Embryonic facial prominence (tissue), 1 donor: ENCODE measurements at regions not wholly inside any gene's neighbourhood (a gene's known extent, or its start where the extent isn't known, plus 50 kb on each side); places are given as distances from the start of the nearest gene placed in this dataset.
"Not testable (repeated sequence)": the region's sequence is repeated elsewhere in the genome, so short reads cannot be mapped to it uniquely, and the experiment has no call there.

Experiments used
- DNase-seq: peaks from one replicate; pipeline ENCODE4 v3.0.0-alpha.2; 2016; ENCODE audit errors: extremely low spot score

GRCh38 chr11:41519696-41520095, 60.2 kb upstream of the LRRC4C start:
- DNase-seq = no peak

GRCh38 chr11:41522391-41522790, 62.9 kb upstream of the LRRC4C start:
- no peak for DNase-seq

- DNase-seq = no peak
These were observed 63.6 kb upstream of the LRRC4C start for GRCh38 chr11:41522899-41523672.

- DNase-seq = no peak
These were observed 68.1 kb upstream of the LRRC4C start for GRCh38 chr11:41527530-41527929.

- no peak for DNase-seq
These were observed 73.0 kb upstream of the LRRC4C start for GRCh38 chr11:41532413-41532812.

DNA sequence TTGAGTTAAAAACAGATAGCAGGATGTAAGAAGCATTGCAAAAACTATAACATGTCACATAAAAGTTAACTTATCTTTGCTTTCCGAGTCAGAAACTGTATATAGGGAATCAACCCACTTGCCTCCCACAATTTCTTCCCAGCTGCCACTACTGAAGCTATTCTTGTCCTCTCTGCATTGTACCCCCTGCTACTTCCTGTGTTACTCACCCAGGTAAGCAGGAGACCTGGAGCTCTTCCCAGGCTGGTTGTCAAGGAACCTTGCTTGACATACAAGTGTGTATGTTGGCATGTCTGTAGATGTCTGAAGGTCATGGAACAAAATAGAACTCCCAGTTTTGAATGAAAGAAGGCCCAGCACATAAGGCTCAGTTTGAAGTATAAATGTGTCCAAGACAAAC, 74.3 kb upstream of the LRRC4C start:
- DNase-seq = no peak

DNA sequence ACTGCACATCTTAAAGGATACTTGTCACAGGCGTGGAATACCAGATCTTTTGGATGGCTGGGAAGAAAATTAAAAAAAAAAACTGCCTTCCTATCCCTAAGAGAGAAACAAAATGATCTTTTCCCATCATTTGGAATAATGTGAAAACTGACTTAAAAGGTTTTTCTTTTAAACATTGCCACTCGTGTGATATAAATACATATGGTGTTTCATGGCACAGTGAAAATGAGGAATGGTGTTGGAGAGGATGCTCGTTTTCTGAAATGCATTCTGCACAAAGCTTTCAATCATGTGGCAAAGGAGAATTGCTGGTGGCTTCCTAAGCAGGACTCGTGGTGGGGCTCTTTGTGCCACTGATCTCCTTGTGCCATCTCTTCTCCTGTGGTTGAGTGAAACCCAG, 74.9 kb upstream of the LRRC4C start:
- DNase-seq = no peak

GRCh38 chr11:41534861-41535260, 75.4 kb upstream of the LRRC4C start:
- no peak for DNase-seq

DNA sequence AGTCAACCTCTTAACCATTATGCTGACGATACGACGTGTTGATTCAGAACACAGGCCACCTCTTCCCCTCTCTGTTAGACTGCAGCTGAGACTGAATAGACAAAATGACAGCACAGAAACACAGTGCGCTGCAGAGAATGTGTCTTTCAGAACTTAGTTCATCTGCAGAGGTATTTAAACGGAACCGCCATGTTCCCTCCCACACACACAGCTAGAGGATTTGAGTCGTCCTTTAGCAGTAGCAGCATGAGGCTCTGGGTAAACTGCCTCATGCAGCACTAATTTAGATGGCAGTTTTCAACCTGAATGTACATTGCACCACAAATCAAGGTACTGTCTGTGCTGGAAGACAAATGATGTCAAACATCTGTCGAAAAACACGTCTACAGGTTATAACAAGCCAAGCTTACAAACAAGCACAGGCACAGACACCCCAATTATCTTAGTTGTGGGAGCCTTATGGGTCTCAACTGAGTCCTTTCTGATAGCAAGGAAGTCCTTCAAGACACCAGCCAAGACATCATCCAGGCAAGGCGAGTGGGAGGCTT, 76.6 kb upstream of the LRRC4C start:
- DNase-seq = no peak

DNA sequence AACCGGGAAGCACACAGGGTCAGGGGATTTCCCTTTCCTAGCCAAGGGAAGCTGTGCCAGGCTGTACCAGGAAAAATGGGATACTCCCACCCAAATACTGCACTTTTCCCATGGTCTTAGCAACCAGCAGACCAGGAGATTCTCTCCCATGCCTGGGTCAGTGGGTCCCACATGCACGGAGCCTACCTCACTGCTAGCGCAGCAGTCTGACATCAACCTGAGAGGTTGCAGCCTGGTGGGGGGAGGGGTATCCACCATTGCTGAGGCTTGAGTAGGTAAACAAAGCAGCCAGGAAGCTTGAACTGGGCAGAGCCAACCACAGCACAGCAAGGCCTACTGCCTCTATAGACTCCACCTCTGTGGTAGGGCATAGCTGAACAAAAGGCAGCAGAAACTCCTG, 85.5 kb upstream of the LRRC4C start:
- not testable (repeated sequence) for DNase-seq

DNA sequence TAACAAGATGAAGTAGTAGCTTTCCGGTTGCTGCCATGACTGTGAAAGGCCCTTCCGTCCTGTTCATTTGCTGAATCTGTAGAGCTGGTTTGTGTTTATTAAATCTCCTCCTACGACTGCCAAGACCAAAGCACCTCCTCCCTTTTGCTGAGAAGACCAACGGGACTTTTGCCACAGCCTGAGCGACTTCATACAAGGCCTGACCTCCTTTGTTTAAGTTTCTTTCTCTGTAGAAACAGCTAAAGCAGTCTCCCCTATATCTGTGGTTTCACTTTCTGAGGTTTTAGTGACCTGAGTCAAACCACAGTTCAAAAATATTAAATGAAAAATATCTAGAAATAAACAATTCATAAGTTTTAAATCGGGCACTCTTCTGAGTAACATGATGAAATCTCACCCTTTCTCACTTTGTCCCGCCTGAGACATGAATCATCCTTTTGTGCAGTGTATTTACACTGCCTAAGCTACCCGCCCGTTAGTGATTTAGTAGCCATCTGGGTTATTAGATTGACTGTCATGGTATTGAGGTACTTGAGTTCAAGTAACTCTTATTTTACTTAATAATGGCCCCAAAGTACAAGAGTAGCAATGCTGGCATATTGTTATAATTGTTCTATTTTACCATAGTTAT, 119.1 kb upstream of the LRRC4C start:
- no peak for DNase-seq

DNA sequence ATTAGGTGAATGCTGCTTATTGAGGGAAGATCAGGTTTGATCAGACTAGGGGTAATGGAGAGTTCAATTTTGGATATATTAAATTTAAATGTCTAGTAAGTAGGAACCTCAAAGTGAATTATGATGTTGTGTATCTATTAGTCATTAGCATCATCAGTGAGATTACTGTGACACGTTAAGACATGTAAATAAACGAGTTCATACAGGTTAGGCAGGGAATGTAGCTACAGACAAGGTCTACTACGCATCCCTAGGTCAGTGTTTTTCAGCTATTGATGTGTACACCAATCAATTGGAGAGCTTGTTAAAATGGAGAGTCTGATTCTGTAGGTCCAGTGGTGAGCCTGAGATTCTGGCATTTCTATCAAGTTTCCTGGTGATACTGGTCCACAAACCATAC, 120.1 kb upstream of the LRRC4C start:
- DNase-seq = no peak

DNA sequence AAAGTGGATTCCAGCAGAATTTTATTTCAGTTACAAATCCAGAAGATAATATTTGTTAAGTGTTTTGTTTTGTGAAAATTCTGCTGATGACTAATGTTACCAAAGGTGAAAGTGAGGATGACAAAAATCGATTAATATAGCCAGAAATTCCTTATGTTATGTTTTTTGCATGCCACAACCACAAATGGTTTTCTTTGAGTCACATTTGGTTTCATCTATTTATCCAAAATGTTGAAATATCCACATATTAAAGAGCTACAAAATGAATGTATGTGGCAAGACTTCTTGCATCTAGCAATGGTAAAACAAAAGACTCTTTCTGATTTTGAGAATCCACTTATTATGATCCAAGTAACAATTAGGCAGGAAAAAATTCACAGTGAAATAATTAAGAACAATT, 150.1 kb upstream of the LRRC4C start:
- DNase-seq = no peak

DNA sequence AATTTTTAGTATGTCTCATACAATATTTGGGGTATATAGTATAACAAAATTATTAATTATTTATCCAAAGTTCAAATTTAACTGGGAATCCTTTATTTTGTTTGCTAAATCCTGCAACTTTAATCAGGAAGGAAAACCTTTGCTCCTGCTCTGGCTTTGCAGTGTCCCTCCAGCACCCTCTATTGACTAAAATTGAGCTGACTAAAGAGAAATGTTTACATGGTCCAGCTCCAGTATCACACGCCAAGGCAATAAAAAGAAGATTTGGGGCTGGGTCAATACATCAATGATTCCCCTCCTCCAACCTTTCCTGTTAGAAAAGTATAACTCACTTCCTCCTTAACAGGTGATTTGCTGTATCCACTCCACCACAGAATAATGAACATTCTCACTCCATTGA, 153.0 kb upstream of the LRRC4C start:
- no peak for DNase-seq

- no peak for DNase-seq
These were observed 153.9 kb upstream of the LRRC4C start for GRCh38 chr11:41613326-41613725.

DNA sequence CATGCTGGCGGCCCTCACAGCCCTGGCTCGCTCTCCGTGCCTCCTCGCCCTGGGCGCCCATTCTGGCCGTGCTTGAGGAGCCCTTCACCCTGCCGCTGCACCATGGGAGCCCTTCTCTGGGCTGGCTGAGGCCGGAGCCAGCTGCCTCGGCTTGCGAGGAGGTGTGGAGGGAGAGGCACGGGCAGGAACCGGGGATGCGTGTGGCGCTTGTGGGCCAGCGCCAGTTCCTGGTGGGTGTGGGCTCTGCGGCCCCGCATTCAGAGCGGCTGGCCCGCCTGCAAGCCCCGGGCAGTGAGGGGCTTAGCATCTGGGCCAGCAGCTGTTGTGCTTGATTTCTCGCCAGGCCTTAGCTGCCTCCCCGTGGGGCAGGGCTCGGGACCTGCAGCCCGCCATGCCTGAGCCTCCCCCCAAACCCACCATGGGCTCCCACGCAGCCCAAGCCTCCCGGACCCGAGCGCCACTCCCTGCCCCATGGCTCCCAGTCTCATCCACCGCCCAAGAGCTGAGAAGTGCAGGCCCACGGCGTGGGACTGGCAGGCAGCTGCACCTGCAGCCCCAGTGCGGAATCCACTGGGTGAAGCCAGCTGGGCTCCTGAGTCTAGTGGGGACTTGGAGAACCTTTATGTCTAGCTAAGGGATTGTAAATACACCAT, 163.4 kb upstream of the LRRC4C start:
- no peak for DNase-seq

DNA sequence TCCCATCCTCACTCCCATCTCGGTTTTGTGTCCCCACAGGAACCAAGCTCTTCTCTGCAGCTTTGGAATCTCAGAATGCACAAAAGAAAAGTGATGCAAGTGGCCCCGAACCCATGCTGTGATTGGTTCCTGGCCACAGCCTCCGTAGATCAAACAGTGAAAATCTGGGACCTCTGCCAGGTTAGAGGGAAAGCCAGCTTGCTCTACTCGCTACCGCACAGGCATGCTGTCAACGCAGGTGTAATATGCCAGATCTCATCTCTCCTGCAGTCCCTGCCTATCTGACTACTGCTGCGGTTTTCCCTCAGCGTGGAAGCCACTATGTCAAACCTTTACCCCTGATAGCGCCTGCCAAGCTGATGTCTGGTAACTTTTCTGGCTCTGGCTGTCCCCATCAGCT, 200.5 kb upstream of the LRRC4C start:
- no peak for DNase-seq

GRCh38 chr11:41660585-41660984, 201.1 kb upstream of the LRRC4C start:
- no peak for DNase-seq

- no peak for DNase-seq
These were observed 206.2 kb upstream of the LRRC4C start for GRCh38 chr11:41665441-41666360.

DNA sequence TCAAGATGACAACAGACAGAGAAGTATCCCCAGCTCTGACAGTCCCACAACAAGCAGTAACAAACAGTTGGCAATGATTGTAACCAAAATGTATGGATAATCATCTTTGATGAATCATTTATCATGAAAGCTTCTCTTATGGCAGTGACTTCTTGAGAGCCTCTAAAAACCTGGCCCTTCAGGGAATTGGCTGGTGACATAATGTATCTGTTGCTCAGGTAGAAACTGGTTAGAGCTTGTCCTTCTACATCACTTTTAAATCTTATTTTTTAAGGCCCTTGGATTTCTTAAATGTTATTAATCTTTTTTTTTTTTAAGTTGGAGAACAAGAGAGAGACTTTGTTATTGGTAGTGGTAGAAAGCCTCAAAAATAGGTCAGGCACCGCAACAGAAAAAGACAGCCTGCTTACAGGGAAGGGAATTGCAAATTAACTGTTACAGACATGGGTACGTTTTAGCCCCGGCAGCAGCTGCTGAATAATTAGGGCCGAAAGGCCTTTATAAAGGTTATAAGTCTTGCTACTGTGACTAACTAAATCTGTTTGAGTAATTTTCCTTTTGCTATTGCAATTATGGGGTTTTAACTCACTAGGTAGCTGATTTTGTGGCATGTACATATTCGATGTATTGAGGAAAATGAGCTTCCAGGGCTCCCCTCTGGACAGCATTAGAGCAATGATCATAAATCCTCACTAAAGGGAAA, 207.7 kb upstream of the LRRC4C start:
- DNase-seq = no peak

DNA sequence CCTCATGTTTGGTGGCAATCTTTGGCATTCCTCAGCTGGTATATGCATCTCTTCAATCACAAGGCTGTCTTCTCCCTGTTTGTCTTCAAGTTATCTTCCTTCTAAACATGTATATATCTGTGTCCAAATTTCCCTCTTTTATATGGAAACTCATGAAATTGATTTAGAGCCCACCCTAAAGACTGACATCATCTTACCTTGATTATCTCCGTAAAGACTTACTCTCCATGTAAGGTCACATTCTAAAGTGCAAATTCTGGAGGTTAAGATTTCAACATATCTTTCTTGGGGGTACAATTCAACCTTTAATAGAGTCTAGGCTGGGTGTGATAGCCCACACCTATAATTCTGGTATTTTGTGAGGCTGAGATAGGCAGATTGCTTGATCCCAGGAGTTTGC, 215.8 kb upstream of the LRRC4C start:
- DNase-seq = no peak
